NCI-H524 (cell line): ENCODE measurements at regions not wholly inside any gene's neighbourhood (a gene's known extent, or its start where the extent isn't known, plus 50 kb on each side); places are given as distances from the start of the nearest gene placed in this dataset.

Experiments
- DNase-seq, 2 experiments: peaks; one replicate each; lab custom pipeline; 2025; lab: John Stamatoyannopoulos, UW

DNA sequence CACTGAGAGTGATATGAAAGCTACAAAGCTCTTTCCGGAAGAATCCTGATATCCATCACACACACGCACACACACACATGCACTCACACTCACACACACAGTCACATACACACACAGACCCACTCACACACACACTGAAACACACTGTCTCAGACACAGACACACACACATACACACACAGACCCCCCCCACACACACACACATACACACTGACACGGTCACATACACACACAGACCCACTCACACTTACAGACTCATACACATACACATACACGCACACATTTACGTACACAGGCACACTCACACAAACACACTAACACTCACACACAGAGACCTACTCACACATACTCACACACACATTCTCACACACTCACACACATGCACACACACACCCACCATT, 58.6 kb downstream of the LIG4 start:
- no peak for DNase-seq

DNA sequence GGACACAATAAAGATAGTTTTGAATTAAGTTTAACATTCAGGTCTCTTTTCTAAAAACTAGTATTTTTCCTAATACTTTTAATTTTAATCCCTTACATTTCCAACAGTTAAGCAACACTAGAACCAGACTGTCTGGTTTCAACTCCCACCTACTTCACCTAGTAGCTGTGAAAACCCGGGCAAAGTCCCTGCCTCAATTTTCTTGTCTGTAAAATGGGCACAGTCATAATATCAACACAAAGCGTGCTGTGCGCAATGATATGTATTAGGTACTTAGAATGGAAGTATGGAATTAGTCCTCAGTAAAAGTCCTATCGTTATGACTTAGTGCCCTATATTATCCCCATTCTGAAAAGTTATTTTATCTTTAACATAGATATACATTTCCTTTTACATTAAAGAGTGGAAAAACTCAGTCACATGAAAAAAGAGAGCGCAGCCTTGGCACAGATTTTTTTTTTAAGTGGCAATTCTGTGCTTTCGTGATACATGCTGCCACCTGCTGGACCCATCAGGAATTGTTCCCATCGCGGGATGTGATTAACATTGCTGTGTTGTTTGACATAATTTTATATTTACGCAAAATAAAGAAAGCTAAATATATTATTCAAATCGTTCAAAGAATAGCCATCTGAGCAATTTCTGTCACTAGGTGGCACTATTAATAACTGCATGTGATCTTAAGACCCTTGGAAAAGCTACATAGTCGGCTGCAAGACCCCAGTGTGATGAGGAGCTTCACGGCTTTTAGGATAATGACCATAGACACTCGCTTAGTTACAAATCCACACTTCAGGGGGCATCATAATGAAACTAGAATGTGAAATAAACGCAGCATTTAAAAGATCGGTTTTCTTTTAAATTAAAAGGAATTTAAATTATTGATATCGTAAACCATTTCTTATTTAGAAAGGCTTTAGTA, 59.9 kb downstream of the LIG4 start:
- peak; percentile 20 to 64 for DNase-seq

DNA sequence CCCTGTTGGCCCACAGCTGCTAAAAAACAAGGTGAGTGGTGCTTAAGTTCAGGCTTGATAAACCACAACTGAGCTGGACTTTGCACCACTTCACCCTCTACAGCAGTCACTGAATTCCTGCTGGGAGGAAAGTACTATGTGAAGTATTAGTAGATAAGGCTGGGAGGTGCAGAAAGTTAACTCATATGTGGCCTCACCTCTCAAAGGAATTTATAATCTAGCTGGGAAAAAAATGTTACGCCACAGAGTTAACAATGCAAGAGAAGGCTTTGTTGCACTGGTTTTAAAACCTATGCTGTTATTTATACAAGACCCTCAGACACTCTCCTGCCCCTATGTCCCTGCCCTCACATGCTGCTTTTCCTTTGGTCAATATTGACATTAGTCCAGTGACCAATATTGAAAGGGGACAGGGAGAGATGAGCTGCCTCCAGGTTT, 60.9 kb downstream of the LIG4 start:
- no peak for DNase-seq

DNA sequence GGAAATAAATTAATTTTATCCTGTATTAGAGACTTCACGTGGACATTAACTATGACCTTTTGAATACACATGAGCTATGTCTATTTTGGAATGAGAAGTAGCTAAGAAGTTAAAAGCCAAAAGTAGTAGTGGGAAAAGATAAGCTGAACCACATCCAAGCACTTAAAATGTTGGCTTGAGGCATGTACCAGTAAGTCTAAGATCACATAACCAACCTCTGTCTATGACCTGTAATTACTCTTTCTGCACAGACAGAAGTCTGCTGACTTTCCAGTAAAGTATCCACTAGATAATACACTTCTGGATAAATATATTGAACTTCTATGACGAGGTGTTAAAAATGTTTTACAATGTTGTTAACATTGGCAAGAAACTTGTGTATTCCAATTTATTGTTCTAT, 68.7 kb downstream of the LIG4 start:
- DNase-seq: no peak

DNA sequence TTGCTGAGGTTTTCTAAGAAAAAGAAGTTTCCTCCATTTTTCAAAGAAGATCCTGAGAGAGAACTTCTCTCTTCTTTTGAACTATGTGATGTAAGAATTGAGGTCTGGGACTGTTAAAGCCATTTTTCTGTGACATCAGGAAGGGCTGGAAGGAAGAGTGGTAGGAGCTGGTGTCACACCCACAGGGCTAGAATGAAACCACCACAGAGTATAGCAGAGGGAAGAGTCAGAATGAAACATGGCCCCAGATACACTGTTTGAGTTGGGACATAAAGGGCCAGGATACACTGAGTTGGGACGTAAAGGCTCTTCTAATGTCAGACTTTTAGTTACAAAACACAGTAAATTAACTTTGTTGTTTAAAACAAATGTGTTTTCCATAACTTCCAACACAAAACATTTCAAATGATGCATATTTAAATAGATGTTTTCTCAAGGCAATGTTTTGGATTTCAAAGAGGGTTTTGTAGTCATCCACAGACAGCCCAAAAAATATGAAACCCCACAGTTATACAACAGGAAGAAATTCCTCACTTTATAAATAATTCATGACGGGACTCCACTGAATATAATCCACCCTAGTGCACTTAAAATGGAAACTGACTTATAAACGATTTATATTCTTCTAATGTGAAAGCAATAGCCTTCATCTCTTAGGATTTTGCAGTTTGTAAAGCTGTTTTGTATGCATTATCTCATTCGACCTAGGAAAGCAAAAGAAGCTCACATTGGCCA, 72.5 kb downstream of the LIG4 start:
- no peak for DNase-seq

DNA sequence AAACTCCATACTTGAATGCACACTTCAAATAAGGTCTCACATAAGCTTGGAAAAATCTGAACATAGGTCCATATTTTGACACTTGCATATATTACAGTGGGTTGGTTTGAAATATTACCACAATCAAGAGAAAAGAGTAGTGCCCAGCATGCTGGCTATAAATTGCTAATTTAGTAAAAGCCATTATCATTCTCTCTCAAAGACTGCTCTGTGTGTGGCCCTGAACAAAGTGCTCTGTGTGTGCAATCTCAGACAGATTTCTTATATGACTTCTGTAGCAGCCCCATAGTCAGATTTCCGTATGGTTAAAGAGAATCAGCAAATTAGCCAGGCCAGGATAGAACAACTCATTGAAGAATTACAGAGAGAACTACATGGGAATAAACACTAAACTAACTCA, 78.2 kb downstream of the LIG4 start:
- DNase-seq: no peak

DNA sequence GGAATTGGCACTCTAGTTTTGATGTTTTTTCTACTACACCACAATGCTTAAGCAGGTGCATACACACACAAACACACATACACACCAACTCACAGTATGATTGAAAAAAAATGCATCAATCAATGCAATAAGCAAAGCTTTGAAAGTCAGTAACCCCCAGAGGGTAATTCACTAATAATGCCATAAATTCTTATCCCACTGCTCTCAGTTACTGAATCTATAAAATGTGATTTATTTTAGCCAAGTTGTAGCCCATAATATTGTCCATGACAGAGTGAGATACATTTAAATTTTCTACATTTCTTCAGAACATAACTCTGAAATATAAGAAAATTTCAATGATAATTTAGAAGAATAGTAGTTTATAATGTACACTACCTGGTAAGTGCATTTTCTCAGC, 87.9 kb downstream of the LIG4 start:
- DNase-seq: no peak

DNA sequence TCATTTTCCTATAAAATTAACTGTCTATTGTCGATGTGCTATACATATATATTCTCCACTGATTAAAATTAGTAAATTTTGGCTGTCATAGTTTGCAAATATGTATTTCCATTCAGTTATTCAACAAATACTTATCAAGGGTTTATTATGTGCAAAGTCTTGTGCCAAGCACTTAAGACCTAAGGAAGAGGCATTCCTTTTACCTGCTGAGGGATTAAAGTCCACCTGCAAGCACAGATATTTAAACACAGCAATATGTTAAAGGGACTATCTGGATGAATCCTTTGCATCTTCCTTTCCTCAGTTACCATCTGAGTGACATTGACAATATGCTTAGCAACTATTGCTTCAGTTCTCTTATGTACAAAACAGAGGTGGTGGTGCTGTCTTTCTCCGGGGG, 89.3 kb downstream of the LIG4 start:
- DNase-seq: no peak

DNA sequence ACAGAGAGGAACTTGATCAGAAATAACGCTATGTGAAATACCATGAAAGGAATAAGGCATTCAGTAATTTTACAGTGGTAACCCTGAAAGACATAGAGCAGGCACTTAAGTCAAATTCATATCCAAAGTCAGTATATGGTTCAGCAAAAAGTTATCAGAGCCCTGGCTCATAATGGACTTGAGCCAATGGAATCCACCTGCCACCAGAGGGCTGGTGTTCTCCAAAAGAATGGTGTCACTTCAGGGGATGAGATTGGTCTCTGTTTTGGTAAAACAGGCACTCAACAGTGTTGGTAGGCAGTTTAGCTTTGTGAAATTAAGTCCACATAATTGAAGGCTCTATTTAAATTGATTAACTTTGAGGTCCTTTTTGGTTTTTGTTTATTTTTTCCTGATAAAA, 93.9 kb downstream of the LIG4 start:
- DNase-seq: no peak

DNA sequence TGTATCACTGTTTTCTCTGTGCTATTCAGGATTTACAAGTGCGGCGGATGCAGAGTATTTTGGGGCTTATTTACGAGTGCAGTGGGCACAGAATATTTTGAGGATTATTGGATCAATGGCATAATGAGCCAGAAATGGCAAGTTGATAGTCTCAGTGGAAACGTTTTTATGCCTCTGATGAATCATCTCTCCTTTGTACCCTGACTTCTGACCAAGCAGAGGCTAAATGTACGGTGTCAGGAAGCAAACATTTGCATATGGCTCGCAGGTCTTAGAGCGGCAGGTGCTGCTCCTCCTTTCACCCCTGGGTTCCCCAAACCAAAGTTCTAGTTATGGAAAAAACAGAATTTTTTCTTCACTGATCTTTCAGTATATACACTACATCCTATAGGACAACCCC, 94.5 kb downstream of the LIG4 start:
- DNase-seq: no peak

DNA sequence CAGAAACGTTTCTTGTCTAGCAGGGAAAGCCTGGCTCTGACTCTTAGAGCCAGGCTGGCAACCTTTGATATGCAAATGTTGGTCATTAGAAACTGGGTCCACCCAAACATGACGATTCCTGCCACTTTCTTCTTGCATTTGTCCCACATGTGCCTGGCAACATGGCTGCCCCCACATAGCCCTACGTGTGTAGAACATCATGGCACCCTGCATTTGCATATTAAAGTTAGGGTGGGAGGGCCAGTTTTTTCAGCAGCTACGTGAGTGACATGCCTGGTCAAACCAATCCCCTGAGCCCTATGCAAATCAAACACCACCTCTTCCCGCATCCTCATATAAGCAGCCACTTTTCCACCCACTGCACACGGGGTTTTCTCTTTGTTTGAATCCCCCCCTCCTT, 95.0 kb downstream of the LIG4 start:
- no peak for DNase-seq

DNA sequence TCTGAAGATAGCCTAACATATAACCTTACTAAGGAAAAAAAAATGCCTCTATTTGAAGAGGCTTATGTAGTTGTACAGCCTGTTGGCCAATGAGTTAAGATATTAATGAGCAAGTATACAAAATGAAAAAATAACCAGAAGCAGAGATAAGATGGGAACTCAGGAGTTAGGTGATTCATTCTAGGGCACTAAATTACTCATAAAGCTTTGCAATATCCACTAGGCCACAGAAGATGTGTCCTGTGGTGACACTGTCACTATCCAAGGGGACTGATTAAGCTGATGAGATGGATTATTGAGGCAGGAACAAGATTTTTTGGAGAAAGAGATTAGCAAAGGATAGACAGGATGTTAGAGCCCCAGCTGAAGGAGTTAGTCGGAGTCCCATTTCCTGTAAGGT, 99.6 kb downstream of the LIG4 start:
- DNase-seq: no peak

DNA sequence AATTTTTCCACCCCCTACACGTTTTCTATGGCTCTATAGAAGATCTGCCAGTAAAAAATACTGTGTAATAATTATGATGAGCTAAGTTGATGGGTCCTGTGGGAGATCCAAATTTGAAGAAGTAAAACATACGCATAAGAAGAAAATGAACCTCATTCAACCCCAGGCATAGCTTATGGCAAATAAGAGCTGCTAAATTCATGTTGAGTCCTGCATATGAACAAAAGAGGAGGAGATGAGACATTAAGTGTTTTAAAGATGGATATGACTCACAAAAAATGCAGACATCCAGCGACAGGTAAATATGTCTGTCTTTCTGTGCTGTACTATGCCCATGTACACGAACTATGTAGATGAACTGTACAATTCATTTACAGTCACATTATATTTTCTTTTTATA, 101.9 kb downstream of the LIG4 start:
- no peak for DNase-seq

DNA sequence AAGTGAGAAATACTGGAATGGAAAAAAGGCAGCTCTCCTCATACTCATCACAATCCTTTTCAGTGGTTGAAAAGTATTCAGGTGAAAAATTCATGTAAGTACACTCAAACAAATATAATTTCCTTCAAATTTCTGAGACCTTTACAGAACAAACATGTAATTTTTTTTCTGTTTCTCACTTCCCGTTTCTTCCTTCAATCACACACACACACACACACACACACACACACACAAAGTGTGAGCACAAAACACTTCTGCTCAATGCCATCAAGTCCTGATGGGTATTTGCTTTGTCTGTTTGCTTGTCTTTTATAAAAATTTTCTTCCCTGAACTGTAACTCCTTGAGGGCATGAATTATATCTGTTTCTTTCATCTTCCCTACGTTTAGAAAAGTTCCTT, 110.6 kb downstream of the LIG4 start:
- no peak for DNase-seq

DNA sequence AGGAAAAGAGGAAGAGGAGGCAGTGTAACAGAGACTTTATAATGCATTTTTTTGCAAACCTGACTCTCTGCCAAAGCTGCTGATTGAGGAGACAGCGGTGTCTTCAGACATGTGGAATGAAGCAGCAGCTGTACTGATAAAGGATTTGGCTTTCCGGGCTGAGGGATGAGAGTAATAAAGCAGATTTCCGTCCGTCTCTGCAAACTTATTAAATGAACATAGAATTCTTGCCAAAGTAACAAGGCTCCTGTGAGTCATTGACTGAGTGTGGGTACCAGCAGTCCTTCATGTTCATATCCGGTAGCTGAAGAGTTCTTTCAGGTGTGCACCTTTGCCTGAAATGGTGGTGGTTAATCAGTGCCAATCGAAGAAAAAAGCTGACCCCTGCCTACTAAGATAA, 112.6 kb downstream of the LIG4 start:
- no peak for DNase-seq

DNA sequence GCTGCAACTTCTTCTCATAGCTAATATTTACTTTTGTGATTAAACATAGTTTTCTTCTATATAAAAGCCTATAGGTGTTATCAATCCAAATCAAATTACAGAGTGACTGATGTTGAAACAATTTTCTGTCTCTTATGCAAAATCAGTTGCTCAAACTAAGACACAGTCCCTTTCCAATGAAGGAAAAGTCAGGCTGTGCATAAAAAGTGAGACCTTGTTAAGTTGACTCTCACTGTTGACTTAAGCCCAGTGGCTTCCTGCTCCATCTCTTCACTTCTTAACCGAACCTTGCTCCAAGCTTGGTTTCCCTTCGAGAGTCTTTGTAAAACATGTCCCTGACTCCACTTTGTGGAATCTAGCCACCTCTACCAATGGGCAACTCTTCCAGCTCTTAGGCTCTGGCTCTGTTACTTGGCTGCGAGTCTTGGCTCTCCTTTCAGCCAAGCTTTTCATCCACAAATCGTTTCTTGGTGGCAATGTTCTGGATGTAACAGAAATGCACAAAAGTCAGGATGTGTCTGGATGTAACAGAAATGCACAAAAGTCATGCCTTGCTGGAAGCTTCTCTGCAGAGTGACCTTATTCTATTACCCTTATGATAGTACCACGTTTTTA, 118.9 kb downstream of the LIG4 start:
- no peak for DNase-seq

DNA sequence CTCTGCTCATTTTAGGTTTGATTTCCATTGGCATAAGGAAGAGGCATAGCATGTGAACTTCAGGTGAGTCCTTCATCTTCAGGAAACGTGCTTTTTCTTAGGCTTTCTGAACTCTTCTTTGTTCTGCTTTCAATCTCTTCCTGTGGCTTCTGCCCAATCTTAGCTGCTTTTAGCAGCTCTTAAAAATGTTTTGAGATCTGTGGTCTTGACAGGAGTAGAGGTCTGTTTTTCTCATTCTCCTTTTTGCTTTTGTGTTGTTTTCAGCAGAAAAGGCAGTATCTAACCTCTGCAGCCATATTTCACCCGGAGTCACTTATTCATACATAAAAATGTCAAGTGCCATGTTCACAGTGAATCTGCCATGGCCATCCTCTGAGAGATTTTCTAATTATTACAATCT, 120.3 kb downstream of the LIG4 start:
- DNase-seq: no peak

DNA sequence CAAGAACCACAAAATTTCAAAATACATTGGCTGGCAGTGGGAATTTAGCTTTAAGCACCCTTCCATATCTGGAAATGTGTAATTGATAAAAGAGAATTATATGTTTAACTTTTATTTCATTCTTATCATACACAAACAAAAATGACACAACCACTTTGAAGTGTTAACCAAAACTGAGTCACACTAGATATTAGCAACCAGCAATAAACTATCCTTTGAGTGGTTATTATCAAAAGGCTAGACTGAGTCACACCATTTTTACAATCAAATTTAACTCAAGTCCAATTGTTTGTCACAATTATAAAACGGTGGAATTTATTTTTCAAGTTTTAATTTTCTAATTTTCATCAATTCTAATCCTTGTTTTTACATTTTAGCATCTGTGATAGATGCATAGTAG, 121.7 kb downstream of the LIG4 start:
- DNase-seq: no peak

DNA sequence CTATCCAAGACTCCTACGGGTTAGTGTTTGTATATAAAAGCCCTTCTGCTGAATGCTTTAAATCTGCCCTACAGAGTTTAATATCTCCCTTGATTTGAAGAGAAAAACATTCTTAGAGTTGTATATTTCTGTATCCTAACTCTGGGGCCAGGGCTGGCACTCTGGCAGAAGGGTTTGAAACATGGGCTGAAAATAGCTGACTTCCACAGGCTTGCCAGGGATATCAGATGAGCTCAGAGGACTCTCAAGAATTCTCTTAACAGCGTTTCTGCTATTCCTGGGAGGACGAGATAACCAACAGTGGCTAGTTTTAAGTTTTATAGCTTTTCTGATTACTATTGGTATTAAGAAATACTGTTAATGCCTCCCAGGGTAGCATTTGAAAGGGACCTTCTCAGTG, 127.5 kb downstream of the LIG4 start:
- DNase-seq: no peak

DNA sequence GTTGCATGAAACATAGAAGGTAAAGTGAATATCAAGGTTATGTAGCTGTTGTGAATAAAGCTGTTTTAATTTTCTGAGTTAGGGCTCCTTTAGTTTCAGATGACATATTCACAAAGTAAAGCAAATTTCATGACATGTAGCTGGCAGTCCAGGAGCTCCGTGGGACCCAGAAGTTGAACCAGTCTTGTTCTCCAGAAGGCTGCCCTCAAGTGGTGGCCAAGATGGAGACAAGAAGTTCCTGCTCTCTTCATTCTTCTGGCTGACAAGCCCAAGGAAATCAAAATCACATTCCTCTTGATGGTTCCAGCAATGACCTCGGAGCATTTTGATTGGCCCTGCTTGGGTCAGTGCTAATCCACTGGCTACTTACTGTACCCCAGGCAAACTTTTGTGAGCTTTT, 128.7 kb downstream of the LIG4 start:
- DNase-seq: peak in 1 of 2 experiments; percentile 26

DNA sequence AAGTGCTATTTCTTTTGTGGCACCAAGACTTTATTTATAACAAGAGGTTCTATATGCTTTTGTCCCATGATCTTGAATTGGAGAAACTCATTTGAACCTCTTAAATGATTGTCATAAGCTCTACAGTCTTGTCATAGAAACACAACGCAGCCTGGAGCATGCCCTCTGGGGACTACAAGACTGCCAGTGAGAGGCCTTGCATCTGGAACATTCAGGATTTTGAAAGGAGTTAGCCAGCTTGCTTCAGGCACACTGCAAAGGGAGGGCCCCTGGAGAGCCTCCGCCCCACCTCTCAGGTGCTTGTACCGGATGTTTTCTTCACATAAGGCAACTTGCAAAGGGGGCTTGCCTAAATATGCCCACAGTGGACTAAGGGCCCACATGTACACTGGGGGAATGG, 130.5 kb downstream of the LIG4 start:
- no peak for DNase-seq

DNA sequence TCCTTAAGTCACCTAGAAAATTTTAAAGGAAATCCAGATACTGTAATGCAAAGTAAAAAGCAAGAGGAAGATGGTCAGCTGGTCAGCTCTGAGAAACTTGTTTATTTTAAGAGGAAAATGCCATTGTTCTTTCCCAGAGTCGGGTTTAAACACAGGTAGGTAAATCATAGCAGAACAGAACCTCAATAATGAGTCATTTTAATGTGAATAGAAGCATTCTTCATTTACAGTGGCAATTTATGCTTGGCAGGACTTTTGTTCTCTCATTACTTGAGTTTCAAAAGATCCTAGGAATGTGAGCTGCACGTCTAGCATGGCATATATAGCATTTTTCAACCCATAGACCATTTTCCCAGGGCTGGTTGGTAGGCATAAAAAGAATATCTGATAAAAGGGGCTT, 132.3 kb downstream of the LIG4 start:
- no peak for DNase-seq

DNA sequence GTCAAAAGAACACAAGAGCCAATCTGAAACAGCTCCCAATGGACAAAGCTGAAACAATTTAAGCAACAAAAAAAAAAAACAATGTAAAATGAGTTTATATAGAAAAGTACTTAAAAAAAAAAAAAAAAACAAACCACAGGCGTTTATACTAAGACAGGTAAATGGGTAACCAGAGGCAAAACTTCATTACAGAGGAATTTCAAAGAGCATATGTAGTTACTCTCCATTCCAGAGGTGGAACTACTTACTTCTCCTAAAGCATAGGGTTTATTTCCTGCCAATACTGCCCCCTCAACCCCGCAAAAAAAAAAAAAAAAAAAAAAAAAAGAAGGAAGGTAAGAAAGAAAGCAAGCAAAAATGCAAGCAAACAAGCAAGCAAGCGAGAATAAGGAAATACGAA, 132.9 kb downstream of the LIG4 start:
- DNase-seq: no peak
